Stimulated activated CD8-positive, alpha-beta memory T cell treated with anti-CD3 and anti-CD28 coated beads, Interleukin-7, amount 100 ng/mL, for 4 hours (primary cell): ENCODE measurements at regions not wholly inside any gene's neighbourhood (a gene's known extent, or its start where the extent isn't known, plus 50 kb on each side); places are given as distances from the start of the nearest gene placed in this dataset.
"Not testable (repeated sequence)": the region's sequence is repeated elsewhere in the genome, so short reads cannot be mapped to it uniquely, and the experiment has no call there.

ENCODE experiments used
- DNase-seq, 2 donors: peaks; one replicate each; pipeline ENCODE4 v3.0.0-alpha.2; 2020; ENCODE audit warnings: low read depth in 2 of 2

GRCh38 chr12:107590413-107590812 is 95.2 kb upstream of the PWP1 start:
- DNase-seq = no peak

DNA sequence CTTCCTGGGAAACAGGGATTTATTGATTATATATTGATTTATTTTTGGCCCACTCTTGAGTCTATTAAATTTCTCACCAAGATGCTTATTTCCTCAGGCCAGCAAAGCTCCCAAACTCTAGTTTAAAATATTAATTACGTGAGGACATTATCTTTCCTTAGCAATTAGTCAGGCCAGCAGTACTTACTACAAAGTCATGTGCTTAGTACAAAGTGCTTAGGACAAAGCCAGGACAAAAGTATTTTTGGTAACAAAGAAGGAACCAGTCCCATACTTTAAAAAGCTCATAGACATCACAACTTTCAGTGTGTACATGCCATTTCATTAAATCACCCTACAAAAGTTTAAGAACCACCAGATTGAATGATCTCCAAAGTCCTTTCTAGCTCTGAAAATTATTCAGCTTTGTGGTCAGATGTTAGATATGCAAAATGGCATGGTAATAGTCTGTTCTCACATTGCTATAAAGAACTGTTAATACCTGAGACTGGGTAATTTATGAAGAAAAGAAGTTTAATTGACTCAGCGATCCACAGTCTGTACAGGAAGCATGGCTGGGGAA is 94.7 kb upstream of the PWP1 start:
- no peak for DNase-seq

DNA sequence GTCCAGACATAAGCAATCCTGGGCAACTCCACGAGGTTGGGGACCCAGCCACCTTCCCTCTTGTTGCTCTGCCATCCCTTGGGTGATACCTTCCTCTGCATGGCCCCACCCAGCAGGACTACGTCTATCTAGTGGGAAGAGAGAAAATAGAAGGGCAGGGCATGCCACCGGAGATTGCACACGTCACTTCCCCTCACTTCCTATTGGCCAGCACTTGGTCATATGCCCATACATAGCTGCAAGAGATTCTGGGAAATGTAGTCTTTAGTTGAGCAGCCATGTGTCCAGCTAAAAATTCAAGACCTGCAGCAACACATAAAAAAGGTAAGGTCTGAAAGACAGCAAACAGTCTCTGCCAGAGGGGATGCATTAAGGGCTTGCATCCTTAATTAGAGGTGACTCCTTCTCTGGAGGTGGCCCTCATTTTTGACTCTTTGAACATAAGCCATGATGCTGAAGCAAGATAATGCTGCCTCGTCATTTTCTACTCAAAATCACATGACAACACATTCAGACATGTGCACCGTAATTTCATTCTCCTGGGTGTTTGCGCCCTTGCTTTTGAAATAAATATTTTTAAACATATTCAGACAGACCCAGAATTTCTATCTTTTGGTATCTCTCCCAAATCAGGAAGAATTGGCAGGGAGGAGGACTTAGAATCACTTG is 91.8 kb upstream of the PWP1 start:
- DNase-seq = no peak

- no peak for DNase-seq
These were observed 90.6 kb upstream of the PWP1 start for GRCh38 chr12:107594995-107595394.

DNA sequence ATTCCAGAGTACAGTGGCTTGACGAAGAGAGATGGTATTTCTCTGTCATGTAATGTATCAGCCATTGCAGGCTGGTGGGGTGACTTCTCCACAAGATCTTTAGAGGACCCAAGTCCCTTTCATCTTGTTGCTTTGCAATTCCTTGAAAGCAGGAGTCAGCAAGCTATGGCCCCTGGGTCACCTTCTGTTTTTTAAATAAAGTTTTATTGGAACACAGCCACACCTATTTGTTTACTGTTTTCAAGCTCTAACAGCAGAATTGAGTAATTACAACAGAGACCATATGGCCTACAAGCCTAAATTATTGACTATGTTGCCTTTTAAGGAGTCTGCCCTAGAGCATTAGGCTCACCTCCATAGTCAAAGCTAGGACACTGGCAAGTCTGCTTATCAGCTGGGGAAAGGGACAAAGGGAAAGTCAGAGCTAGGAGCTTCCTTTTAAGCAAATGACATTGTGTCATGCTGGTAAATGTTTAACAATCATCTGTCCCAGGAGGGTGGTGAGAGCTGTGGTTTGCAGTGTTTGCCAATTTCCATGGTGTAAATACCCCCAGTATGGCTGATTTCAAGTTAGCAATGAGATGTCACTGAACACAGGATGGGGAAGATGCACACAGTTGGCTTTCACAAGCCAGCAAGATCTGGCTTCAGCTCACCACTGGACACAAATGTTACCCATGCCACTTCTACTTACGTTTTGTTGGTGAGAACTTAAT is 87.7 kb upstream of the PWP1 start:
- no peak for DNase-seq

- no peak for DNase-seq
These were observed 86.7 kb upstream of the PWP1 start for GRCh38 chr12:107598906-107599305.

GRCh38 chr12:107600581-107601144 is 84.9 kb upstream of the PWP1 start:
- DNase-seq = no peak

DNA sequence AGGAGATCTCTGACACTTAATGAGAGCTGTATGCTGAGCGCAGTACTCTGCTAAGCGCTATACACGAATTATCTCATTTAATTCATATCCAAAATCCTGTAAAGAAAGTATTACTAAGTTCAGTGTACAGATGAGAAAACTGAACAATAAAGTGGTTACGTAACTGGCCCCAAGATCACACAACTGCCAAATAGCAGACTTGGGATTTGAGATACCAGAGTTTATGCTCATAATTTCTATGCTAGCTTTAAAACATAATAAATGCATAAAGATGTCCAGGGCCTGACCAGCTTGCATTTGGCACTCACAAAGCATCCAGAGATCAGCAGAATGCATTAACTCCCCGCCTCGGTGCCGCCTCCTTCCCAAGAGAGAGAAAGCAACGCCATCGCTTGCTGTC is 83.2 kb upstream of the PWP1 start:
- no peak for DNase-seq

DNA sequence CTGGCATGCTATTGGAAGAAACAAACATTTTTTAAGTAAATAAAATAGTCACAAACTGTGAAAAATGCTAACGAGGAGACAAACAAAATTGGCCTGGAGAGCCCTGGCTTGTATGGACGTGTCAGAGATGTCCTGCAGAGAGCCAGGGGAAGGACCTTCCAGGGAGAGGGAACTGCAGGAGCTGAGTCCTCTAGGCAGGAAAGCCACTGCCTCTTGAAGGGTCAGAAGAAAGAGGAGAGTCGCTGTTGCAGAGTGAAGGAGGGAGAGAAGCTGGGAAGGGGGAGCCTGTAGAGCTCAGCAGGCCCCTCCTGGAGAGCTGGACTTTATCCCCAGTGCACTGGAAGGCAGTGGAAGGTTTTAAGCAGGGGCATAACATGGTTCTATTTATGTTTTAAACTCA is 80.3 kb upstream of the PWP1 start:
- no peak for DNase-seq

DNA sequence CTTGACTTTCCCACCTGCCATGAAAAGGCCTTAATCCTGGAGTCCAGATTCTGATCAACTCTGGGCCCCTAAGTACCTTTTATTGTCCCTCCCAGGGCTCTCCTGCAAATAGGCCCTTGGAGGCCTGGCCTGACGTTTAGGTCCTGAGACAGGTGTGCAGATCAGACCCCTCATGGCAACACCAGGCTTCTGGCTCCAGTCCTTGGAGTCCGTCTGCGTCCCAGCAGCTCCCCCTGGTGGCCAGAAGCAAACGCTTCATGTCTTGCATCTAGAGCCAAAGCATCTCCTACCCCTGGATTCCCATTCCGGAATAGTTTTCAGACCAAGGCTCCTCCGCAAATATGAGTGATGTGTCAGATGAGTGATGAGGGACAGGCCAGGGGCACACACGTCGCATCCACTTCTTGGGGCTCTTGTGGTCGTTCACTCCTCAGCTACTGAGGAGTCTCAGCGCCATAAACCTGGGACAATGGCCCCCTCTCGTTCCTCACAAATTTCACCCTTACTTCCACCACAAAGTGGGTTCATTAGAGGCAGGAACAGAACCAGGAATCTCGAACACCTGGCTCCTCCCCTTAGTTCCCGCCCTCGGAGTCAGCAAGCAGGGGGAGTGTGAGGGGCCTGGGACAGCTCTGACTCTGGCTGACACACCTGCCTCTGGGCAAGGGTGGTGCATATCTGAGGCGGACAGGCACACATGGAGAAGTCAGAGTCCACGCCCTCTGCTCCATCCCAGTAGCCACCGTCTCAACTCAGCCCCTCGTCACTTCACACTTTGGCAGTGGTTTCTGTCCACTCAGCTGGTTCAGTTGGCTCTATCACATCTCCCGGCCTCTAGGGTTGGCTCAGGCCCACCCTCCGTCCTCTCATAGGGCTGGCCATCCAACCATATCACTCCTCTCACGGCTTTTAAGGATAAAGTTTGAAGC is 77.9 kb upstream of the PWP1 start:
- peak; percentile 63 to 64 for DNase-seq

- not testable (repeated sequence) for DNase-seq
These were observed 76.8 kb upstream of the PWP1 start for GRCh38 chr12:107608779-107609178.

GRCh38 chr12:107610021-107610859 is 75.4 kb upstream of the PWP1 start:
- DNase-seq = no peak

GRCh38 chr12:107612508-107612907 is 73.1 kb upstream of the PWP1 start:
- no peak for DNase-seq

GRCh38 chr12:107616941-107617340 is 68.7 kb upstream of the PWP1 start:
- DNase-seq = no peak

GRCh38 chr12:107618106-107618505 is 67.5 kb upstream of the PWP1 start:
- DNase-seq = no peak

DNA sequence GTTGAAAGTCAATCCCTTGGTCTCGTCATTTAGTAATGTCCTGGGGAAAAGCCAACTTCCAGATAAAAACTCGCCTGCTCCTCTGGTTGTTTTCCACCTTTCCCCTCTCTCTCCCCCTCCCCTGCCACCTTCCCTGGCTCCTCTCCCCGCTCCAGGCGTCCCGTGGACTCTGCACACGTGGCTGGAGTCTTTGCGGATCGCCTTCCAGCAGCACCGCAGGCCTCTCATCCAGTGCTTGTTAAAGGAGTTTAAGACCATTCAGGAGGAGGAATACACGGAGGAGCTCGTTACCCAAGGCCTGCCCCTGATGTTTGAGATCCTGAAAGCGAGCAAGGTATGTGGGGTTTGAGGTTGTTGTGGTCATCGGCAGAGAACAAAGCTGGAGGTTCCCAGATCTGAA is 65.8 kb upstream of the PWP1 start:
- DNase-seq = no peak

GRCh38 chr12:107622001-107622400 is 63.6 kb upstream of the PWP1 start:
- DNase-seq = no peak

DNA sequence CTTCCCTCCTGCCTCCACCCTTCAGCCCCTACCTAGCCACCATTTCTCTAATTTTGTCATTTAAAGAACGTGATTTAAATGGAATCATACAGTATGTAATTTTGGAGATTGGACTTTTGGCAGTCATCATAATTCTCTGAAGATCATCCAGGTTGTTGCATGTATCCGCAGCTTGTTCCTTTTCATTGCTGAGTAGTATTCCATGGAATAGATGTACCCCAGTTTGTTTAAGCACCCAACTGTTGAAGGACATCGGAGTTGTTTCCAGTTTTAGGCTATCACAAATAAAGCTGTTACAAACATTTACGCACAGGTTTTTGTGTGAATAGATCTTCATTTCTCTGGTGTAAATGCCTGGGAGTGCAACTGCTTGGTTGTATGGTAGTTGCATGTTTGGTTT is 61.1 kb upstream of the PWP1 start:
- no peak for DNase-seq

GRCh38 chr12:107631715-107632114 is 53.9 kb upstream of the PWP1 start:
- DNase-seq = no peak

GRCh38 chr12:107632246-107632645 is 53.4 kb upstream of the PWP1 start:
- no peak for DNase-seq

DNA sequence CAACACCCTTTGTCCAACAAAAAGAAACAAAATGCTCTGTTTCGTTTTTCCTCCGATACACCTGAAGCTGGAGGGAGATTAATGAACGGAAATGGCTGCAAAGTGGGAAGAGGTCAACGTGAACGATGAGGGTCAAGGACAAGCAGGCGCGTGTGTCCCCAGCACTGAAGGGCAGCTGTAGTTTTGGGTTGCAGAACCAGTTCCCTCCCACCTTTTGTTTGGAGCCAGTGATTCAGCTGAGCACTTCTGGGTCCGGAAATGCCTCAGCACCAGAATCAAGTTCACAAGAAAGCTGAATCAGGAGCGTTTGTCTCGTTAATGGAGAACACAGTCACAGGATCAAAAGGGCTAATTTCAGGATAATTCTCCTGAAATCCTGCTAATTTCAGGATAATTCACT is 51.1 kb upstream of the PWP1 start:
- DNase-seq = no peak
